OCI-LY7 (cell line): ENCODE measurements at regions not wholly inside any gene's neighbourhood (a gene's known extent, or its start where the extent isn't known, plus 50 kb on each side); places are given as distances from the start of the nearest gene placed in this dataset.

Experiments
- EZH2phosphoT487 ChIP-seq: fragments of 200-600 bp; sonication (generic); IDR thresholded peaks from 2 replicates; pipeline ENCODE4 v1.6.1; 2018; ENCODE audit warnings: low read depth, borderline replicate concordance, mild to moderate bottlenecking, mixed run types, antibody characterized with exemption, low read length, moderate library complexity, mixed read lengths
- TF ChIP-seq, protein P1 (sequence below): fragments of 200-600 bp; sonication (generic); conservative IDR thresholded peaks from 2 replicates; pipeline ENCODE4 v1.5.1; 2014; ENCODE audit warnings: mild to moderate bottlenecking, antibody characterized with exemption, low read length, moderate library complexity, mixed read lengths

- TF ChIP-seq, protein P1, sequence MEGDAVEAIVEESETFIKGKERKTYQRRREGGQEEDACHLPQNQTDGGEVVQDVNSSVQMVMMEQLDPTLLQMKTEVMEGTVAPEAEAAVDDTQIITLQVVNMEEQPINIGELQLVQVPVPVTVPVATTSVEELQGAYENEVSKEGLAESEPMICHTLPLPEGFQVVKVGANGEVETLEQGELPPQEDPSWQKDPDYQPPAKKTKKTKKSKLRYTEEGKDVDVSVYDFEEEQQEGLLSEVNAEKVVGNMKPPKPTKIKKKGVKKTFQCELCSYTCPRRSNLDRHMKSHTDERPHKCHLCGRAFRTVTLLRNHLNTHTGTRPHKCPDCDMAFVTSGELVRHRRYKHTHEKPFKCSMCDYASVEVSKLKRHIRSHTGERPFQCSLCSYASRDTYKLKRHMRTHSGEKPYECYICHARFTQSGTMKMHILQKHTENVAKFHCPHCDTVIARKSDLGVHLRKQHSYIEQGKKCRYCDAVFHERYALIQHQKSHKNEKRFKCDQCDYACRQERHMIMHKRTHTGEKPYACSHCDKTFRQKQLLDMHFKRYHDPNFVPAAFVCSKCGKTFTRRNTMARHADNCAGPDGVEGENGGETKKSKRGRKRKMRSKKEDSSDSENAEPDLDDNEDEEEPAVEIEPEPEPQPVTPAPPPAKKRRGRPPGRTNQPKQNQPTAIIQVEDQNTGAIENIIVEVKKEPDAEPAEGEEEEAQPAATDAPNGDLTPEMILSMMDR, result no peak
- TF ChIP-seq EZH2phosphoT487, result no peak
Measured at GRCh38 chr4:134343081-134343480, 141.5 kb upstream of the PABPC4L start.
